22Rv1 (cell line): ENCODE measurements at regions not wholly inside any gene's neighbourhood (a gene's known extent, or its start where the extent isn't known, plus 50 kb on each side); places are given as distances from the start of the nearest gene placed in this dataset.

Experiments
- CTCF ChIP-seq: fragments of 450-650 bp; IDR thresholded peaks from 2 replicates; pipeline ENCODE4 v1.5.1; 2017; ENCODE audit warnings: mild to moderate bottlenecking
- ZFX ChIP-seq: fragments of 450-650 bp; IDR thresholded peaks from 2 replicates; pipeline ENCODE4 v1.6.1; 2017; ENCODE audit warnings: antibody characterized with exemption, borderline replicate concordance

- TF ChIP-seq CTCF, result no peak
- TF ChIP-seq ZFX, result no peak
Observed at GRCh38 chr12:30814295-30814655, 59.5 kb upstream of the CAPRIN2 start.
